M059J (cell line): ENCODE measurements at regions not wholly inside any gene's neighbourhood (a gene's known extent, or its start where the extent isn't known, plus 50 kb on each side); places are given as distances from the start of the nearest gene placed in this dataset.
"Not testable (repeated sequence)": the region's sequence is repeated elsewhere in the genome, so short reads cannot be mapped to it uniquely, and the experiment has no call there.

Experiments used
- DNase-seq: peaks from one replicate; pipeline ENCODE4 v3.0.0-alpha.2; 2012; ENCODE audit warnings: low read depth

DNA sequence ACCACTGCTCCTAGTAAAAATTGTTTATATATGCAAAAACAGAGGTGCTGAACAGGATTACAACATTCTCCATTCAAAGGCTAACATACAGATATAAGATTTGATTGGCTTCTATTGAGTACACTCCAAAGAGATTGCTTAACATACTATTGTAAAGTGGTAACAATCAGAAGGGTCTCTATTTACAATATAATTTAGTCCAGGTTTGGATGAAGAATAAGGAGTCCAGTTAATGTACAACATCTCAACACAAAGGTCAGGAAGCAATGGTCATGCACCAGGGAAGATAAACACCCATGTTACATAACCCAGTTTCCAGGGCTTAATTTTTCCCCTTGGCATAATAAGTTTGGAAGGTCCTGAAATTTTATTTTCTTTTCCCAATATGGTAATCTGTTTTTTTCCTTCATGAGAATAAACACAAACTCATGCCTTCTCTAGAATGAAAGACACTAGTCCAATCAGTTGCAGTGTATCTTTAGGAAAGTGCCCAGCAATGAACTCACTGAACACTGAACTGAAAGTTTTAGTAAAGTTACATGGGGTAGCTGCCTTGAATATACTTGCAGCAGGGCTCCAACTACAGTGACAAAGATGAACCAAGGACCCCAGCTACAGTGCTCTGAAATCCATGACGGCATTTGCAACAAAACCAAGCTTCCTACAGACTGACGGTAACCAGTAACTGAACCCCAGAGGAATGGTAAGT is 255.3 kb upstream of the GJE1 start:
- no peak for DNase-seq

GRCh38 chr6:141874930-141875602 is 257.7 kb upstream of the GJE1 start:
- no peak for DNase-seq

- DNase-seq: not testable (repeated sequence)
These were observed 263.2 kb upstream of the GJE1 start for GRCh38 chr6:141869509-141869908.

DNA sequence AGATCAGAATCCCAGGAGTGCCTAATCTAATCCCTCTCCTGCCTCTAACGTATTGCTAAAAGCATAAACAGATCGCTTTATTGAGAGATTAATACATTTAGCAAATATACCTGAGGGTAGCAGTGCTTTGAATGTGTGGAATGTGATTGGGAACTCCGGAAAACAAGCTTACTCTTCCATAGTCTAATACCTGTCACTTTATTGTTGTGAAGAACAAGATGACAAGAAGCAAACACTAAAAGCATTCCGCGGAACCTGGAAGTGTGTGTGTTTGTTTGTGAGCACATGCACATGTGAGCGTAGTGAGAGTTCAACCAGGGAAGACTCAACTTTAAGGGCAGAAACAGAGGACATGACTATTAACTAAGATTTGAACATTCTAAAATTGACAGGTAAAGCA is 265.0 kb upstream of the GJE1 start:
- DNase-seq: no peak

- no peak for DNase-seq
These were observed 265.8 kb upstream of the GJE1 start for GRCh38 chr6:141866731-141867497.

DNA sequence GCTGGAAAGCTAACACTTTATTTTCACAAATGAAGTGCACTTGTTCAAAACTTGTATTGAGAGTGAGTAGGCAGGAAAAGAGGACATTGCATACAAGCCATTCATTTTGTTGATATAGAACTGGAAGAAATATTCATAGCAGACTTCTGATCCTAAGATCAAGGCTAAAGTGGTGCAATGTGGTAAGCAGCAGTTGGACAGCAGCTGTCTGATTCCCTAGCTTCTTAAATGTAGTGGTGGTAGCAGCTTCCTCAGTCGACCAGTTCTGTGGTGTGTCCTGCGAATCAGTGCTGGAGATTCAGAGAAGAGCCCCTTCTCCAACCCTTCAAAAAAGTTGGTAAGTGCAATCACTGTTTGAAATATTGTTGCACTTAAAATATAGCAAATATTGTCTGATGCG is 281.7 kb upstream of the GJE1 start:
- DNase-seq: no peak

DNA sequence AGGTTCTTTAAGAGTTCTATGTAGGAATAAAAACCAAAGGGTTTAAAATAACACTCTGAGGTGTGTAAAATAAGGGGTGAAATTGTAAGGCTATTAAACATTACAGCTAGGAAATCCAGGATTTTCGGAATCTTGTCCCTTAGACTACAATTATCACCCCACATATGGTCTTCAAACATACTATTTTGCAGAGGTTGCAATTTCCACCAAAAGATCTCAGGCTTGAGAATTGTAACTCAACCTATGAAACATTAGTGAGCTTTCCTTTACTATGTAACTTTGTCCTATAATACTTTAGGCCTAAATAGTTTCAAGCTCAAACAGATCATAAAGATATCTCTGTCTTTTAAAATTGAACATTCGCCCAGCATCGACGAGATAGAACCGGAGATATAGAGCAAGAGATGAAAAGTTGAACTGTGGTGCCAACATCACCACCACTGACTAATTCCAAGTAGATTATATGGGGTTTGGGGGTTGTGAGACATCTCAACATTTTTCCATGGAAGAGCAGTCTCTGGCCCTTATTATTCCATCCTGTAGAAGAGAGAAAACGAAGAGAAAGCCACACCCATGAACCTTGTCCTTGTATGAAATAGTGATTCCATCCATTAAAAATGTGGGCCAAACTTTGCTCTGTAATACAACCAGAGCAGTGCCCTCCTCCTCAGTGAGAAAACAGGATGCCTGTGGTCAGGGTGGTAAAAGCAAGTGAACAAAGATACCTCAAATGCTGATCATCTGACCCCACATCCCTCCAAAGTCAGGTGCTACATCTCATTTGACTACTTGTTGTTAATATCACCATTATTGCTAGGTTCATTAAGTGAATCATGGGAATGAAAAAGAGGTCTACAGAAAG is 284.5 kb upstream of the GJE1 start:
- DNase-seq: peak; percentile 78

DNA sequence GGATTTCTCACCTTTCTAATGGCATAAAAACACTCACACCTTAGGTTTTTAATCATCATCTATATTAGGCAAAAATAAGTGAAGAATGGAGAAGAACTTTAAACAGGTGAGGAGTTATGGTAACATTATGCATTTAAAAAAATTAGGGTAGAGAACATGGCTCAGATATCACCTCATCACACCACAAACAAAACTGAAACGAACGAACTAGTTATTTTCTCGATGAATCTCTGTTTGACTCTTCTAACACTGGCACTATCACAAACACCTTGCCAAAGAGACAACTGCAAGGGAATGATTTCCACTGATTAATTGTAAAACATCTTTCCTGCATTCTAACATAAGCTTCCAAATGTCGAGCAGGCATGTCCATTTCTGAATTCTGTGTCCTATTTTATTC is 286.1 kb upstream of the GJE1 start:
- DNase-seq: no peak

DNA sequence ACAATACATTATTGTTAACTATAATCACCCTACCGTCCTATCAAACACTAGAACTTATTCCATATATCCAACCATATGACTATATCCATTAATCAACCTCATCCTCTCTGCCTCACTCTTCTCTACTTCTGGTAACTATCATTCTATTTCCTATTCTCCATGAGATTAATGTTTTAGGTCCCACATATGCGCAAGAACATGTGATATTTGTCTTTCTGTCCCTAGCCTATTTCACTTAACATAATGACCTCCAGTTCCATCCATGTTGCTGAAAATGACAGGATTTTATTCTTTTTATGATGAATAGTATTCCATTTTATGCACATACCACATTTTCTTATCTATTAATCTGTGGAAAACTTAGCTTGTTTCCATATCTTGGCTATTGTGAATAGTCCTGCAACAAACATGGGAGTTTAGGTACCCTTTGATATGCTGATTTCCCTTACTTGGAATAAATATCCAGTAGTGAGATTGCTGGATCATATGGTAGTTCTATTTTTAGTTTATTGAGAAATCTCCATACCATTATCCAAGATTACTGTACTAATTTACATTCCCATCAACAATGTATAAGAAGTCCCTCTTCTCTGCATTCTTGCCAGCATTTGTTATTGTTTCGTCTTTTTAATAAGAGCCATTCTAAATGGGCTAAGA is 289.4 kb upstream of the GJE1 start:
- DNase-seq: no peak

- no peak for DNase-seq
These were observed 299.6 kb upstream of the GJE1 start for GRCh38 chr6:141833001-141833655.

GRCh38 chr6:141830530-141830929 is 302.2 kb upstream of the GJE1 start:
- DNase-seq: peak; percentile 48

- DNase-seq: no peak
These were observed 303.0 kb upstream of the GJE1 start for GRCh38 chr6:141829566-141830360.

- no peak for DNase-seq
These were observed 308.4 kb upstream of the GJE1 start for GRCh38 chr6:141824350-141824749.

DNA sequence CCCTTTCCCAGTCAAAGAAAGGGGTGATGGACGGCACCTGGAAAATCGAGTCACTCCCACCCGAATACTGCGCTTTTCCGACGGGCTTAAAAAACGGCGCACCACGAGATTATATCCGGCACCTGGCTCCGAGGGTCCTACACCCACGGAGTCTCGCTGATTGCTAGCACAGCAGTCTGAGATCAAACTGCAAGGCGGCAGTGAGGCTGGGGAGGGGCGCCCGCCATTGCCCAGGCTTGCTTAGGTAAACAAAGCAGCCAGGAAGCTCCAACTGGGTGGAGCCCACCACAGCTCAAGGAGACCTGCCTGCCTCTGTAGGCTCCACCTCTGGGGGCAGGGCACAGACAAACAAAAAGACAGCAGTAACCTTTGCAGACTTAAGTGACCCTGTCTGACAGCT is 317.7 kb upstream of the GJE1 start:
- not testable (repeated sequence) for DNase-seq

- peak; percentile 66 for DNase-seq
These were observed 322.8 kb upstream of the GJE1 start for GRCh38 chr6:141809901-141810300.

DNA sequence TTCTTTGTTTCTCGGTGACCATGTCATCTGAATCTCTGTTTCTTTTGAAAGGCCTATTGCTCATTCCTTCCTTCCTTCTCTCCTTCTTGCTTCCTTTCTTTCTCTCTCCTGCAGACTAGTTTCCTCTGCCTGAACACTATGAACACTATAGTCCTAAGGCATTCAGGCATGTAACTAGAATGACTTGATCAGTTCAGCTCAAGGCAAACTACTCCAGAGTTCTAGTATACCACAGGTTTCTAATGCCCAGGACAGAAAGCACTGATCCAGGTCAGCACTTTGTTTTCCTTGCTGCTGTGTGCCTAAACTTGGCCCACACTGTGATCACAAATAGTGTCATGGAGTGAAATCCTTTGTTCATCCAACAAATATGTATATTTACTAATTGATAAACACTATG is 324.1 kb upstream of the GJE1 start:
- no peak for DNase-seq

DNA sequence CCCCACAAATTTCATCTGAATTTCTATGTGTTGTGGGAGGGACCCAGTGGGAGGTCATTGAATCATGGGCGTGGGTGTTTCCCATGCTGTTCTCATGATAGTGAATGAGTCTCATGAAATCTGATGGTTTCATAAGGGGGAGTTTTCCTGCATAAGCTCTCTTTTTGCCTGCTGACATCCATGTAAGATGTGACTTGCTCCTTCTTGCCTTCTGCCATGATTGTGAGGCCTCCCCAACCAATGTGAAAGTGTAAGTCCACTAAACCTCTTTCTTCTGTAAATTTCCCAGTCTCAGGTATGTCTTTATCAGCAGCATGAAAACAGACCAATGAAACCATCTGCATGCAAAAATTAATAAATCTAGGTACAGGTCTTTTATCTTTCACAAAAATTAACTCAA is 331.8 kb upstream of the GJE1 start:
- not testable (repeated sequence) for DNase-seq

DNA sequence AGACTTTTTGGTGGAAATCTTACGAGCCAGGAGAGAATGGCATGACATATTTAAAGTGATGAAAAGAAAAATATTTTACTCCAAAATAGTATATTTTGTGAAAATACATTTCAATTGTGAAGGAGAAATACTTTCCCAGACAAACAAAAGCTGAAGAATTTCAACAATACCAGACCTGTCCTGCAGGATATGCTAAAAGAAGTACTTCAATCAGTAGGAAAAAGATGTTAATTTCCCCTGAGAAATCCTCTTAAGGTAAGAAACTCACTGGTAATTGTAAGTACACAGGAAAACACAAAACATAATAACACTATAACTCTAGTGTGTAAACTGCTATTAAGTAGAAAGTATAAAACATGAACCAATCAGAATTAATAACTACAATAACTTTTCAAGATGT is 341.8 kb upstream of the GJE1 start:
- DNase-seq: no peak

- no peak for DNase-seq
These were observed 344.6 kb upstream of the GJE1 start for GRCh38 chr6:141788096-141788495.

DNA sequence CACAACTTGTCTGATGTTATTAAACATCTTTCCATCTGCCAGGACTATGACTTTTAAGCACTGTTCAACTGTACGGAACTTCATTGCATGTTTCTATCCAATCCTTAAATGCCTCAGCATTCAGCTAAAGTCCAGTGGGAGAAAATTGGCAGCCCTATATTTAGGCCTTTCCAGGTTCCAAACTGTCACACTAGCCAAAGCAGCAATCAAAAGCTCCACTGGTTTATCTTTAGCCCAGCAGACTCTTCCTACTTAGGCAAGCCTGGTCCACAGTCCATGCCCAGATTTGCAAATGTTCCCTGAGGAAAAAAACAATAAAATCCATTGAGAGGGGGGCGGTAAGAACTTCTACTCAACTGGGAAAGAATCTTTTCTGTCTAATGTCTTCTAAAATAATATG is 349.1 kb upstream of the GJE1 start:
- DNase-seq: no peak
